Hepatic stellate cell (primary cell): ENCODE measurements at regions not wholly inside any gene's neighbourhood (a gene's known extent, or its start where the extent isn't known, plus 50 kb on each side); places are given as distances from the start of the nearest gene placed in this dataset.

ENCODE experiments used
- DNase-seq: peaks from one replicate; pipeline ENCODE4 v3.0.0; 2011; ENCODE audit warnings: low spot score

DNA sequence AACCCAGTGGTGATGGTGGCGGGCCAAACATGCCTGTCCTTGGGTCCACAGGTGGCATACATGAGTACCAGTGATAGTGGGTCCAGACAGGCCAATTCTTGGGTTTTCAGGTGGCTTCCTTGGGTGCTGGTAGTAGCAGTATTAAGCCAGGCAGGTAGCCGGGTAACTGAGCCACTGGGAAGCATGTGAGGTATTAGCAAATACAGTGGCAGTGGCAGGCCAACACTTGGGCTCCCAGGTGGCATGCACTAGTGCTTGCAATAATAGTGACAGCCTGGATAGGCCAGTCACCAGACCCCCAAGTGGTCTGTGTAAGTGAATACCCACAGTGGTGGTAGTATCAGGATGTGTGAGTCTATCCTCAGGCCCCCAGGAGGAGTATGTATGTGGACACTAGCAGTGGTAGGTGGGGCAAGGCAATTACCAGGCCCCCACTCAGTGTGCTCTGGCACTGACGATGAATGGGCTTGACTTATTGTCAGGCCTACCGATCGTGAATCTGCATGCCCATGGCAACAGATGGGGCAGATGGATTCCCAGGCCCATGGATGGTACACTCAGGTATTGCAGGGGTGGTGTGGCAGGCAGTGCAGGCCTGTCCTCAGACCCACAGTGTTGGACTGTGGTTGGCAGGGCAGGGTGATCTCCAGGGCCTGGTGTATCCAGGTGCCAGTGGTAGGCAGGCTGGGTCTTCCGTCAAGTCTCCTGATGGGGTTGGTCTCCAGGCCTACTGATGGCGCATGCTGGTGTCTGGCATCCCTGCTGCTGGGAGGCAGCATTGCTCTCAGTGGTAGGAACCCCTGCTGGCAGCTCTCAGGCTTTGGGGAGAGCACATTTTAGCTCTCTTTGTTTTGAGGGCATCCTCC lies 840.7 kb downstream of the FAM181B start:
- no peak for DNase-seq

GRCh38 chr11:81888391-81888790 lies 845.3 kb downstream of the FAM181B start:
- DNase-seq: no peak

GRCh38 chr11:81887671-81888070 lies 846.0 kb downstream of the FAM181B start:
- DNase-seq: no peak

DNA sequence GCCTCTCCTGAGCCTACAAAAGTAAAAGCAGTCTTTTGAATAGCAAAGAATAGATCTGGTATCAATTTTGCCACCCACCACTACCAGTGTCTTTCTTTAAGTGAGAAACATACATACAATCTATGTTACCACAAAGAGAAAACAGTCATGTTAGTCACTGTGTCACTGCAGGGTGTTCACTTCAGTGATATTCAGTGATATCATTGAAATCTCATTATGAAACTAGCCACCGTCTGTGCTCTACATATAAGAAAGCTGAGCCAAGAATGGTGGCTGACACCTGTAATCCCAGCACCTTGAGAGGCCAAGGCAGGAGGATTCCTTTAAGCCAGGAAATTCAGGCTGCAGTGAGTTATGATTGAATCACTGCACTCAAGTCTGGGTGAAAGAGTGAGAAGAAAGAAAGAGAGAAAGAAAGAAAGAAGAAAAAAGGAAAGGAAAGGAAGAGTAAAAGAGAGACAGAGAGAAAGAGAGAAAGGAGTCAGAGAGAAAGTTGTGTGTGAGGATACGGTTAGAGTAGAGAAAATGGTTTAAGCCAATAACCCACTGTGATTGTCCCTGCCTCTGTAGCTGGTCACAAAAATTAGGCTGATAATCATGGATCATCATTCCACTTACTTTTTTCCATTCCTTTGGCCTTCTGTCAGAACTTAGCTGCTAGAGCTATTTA lies 847.1 kb downstream of the FAM181B start:
- no peak for DNase-seq

DNA sequence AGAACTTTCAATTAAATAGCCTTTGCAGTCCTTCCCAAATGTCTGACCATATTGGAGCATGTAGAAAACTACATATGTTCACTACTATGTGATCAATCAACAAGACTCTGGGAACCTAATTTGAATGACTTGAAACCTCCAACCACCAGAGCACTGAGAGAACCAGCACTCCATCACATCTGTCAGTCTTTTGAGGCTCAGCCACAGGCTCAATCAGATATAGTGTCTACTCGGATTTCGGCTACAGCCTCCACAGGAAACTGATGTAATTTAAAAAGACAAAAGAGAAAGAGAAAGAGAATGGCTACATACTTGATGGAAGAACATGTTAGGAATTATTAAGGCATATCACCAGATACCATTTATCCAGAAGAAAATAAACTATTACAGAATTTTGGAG lies 859.0 kb downstream of the FAM181B start:
- no peak for DNase-seq

GRCh38 chr11:81870815-81871214 lies 862.8 kb downstream of the FAM181B start:
- no peak for DNase-seq

- no peak for DNase-seq
These were observed 863.6 kb downstream of the FAM181B start for GRCh38 chr11:81870066-81870412.

DNA sequence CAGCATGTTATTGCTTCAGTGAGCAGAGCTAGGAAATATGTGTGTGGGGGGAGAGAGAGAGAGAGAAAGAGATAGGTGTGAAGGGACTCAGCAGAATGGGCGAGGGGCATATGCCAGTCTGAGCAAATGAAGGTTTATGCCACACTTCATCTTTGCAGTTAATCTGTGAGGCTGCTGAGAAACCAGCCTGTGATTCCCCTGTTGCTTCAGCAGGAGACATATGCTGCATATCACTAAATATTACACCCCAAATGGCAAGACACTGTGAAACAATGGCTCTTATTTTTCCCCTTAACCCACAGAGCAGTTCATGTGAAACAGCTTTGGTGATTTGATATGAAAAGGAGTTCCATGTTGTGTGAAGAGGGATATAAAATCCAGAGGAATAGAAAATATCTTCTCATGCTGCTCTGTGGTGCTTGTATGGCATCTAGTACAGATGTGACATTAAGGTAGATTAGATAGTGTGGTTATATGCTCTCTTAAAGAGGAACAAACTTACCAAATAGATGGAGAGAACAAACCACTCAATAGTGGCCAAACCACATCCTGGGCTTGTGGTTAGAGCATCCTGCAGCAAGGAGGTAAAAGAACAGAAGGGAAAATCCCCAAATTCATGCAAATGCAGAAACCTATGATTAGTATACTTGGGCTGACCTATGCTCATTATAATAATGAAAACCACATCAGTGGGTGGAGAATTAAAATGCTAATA lies 864.2 kb downstream of the FAM181B start:
- no peak for DNase-seq

DNA sequence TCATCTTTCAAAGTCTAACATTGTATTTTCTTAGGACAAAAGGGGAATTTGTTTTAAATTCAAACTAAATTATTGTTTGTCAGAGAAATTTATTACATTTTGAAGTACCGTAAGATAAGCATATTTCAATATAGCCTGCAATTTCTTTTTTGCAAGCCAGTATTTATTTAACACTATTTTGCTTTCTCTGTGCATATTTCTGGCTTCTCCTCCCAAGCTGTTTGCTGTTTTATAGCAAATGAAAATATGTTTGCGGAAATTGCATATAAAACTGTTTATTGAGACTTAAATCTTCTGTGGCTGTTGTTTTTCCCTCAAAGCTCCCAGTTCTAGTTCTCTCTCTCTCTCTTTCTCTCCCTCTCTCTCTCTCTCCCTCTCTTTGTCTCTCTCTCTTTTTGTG lies 866.8 kb downstream of the FAM181B start:
- no peak for DNase-seq

DNA sequence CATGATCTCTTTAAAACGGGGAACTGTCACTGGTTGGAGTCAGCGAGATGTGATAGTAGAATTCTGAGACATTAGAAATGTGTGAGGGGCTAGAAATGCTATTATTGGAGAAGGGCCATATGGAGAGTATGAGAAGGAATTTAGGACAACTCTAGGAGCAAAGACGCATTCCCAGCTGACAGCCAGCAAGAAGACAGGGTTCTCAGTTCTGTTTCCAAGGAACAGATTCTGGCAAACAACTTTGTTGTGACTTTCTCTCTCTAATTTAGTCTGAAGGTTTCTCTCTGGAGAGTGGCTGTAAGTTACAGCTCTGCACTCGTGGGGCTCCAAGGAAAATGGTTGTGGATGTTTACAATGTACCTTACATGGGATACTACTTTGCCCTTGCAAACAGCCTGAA lies 876.3 kb downstream of the FAM181B start:
- no peak for DNase-seq

- no peak for DNase-seq
These were observed 879.9 kb downstream of the FAM181B start for GRCh38 chr11:81853791-81854190.

DNA sequence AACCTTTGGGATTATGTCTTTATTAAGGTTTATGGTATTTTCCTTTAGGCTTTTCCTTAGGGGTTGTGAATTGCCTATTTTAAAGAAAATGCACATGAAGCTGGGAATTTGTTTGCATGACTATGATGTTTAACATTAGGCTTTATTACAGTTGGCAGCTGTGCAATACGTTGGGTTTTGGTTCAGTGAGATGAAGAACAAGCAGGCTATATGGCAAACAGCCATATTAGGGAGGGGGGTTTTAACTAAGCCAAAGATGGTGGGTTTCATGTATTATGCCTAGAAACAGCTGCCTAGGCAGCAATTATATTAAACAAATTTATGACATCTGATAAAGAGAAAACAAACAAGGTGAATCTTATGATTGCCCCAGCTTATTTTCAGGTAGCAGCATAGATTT lies 880.8 kb downstream of the FAM181B start:
- DNase-seq: no peak

- DNase-seq: no peak
These were observed 893.3 kb downstream of the FAM181B start for GRCh38 chr11:81840380-81840779.

GRCh38 chr11:81839976-81840375 lies 893.7 kb downstream of the FAM181B start:
- no peak for DNase-seq

GRCh38 chr11:81839016-81839415 lies 894.6 kb downstream of the FAM181B start:
- no peak for DNase-seq

DNA sequence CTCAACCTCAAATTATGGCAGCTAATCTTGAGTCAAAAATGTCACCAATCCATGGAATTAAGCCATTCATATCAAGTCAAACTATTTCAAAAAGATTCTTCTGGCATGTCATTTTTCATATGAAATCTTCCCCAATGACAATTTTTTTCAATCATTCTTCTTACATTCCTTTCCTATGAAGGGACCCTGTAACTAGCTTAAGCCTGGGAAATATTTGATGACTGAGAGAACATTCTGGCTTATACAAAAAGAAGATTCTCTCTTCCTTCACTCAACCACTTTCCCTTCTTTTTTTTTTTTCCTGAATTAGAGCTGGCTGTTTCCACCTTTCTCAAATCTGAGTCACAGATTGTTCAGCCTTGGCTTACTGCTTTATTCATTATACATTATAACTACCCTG lies 903.7 kb downstream of the FAM181B start:
- DNase-seq: peak; percentile 0

DNA sequence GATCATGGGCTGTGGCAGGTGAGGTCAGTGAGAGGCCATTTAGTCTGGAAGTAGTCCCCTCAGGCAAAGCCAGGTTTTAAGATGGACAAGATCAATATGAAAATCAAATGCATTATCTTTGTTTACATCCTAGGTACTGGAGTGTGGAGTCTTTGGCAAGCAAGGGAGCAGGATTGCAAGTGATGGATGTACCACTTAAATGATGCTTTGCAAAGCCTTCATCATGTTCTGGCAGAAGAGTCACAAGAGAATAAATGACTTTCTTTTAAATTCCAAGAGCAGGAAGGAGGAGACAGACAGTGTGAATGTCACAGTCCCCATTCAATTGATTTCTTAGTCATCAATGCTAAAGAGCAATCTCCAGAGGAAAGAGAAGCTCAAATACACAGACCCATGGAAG lies 908.3 kb downstream of the FAM181B start:
- DNase-seq: no peak

- DNase-seq: no peak
These were observed 914.2 kb downstream of the FAM181B start for GRCh38 chr11:81819462-81819861.

DNA sequence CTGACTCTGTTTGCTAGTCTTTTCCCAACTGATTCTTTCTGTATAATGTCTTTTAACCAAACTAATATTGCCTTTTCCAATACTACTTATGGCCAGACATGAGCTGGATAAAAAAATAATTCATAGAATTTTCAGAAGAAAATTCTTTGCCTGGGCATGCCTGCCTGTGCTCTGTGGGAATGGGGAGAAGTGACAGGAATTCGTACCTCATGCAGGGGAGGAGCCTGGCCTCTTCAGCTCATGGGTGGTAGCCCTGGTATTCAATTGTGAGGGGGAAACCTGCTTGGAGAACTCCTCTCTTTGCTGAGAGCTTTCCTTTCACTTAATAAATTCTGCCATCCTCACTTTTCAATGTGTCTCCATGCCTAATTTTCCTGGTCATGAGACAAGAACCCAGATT lies 928.8 kb downstream of the FAM181B start:
- DNase-seq: no peak

GRCh38 chr11:81802591-81802990 lies 931.1 kb downstream of the FAM181B start:
- no peak for DNase-seq

DNA sequence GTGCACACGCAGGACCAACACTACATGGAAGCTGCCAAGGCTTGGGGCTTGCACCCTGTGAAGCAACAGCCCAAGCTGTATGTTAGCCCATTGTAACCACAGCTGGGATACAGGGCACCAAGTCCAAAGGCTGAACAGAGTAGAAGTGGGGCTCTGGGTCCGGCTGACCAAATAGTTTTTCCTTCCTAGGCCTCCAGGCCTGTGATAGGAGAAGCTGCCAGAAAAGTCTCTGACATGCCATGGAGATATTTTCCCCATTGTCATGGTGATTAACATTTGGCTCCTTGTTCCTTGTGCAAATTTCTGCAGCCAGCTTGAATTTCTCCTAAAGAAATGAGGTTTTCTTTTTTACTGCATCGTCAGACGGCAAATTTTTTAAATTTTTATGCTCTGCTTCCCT lies 941.2 kb downstream of the FAM181B start:
- no peak for DNase-seq

DNA sequence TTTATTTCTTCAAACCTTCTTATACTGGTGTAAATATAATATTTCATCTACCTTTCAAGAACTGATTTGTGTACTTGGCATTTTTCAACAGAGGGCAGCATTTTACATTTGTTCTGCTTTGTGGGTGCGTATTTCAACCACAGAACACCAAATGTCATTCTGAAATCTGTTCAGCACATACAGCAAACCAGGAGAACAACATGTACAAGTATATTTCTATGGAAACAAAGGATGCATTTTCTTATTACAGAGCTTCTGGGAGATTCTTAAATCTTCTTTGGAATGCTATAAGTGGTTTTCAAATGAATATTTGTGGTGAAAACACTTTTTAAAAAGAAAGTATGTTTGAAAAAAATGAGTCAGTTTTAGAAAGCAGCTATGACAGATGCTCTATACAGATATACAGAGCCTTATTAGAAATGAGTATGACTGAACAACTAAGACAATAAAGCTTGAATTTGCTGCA lies 946.0 kb downstream of the FAM181B start:
- peak; percentile 2 for DNase-seq

GRCh38 chr11:81772166-81772565 lies 961.5 kb downstream of the FAM181B start:
- peak; percentile 0 for DNase-seq
